ENCODE measurements at regions not wholly inside any gene's neighbourhood (a gene's known extent, or its start where the extent isn't known, plus 50 kb on each side); places are given as distances from the start of the nearest gene placed in this dataset.

DNA sequence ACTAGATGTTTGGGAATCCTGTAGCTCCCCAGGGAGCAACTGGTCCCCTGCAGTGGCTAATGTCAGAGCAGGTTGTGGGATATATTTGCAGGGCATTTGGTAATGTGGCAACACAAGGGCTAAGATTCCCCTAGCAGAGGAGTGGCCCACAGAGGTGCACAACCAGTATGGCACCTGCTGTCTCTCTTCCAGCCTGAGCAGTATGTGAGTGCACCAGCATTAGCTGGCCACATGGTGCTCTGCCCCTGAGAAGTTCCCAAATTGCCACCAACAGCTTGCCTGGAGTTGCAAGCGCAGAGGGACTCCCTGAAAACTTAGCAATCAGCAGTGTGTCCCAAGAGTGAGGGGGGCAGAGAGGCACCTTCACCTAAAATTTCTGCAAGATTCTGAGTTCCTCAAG is 53.2 kb upstream of the SNCAIP start:
- no peak overlapping the region for H3K27ac Mint-ChIP-seq
- peaks cover 3 to 21% (median 13%) of the 10 kb centered on the region in 3 donors for H3K9me3 Mint-ChIP-seq
- no peaks in the 10 kb centered on the region for H3K4me1 Mint-ChIP-seq
- no peaks in the 10 kb centered on the region for H3K36me3 Mint-ChIP-seq
- no peak overlapping the region for H3K4me3 Mint-ChIP-seq
- H3K27me3 Mint-ChIP-seq, result peaks cover 2% of the 10 kb centered on the region

DNA sequence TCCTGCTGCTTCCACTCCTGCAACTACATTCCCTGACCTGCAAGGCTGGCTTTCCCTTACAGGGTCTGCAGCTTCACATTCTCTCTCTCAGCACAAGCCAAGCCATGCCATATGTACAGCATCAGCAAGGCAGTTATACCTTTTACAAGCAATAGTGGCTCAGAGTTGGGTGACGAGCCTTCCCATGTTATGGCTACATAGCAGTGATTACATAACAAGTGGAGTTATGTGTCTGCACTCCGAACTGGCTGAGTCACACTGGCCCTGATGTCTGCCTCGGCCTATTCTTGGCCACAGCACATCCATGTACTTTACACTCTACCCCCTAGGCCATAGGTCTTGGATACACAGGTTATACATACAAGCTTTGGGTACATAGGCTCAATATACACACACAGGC is 52.0 kb upstream of the SNCAIP start:
- peaks cover 3 to 17% (median 13%) of the 10 kb centered on the region in 3 donors for H3K9me3 Mint-ChIP-seq

DNA sequence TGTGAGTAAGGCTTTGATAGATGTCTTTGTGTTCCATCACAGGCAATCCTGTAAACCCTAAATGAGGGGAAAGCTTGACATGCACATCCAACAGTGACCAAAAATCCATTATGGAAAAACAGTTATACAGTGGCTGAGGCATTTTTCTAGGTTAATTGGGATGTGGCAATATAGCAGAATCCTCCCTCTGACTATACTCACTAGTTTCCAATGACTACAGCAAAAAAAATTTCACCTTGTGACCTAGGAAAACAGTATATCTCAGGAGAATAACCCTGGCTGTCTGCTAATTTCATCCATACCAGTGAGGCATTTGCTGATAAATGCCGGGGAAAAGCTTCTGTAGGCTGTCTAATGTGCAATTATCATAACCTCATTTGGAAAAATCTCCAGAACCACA is 49.9 kb upstream of the SNCAIP start:
- H3K36me3 Mint-ChIP-seq, result no peaks in the 10 kb centered on the region
- H3K9me3 Mint-ChIP-seq, result peaks cover 0 to 3% (median 3%) of the 10 kb centered on the region in 3 donors
- H3K27ac Mint-ChIP-seq, result no peak overlapping the region
- no peaks in the 10 kb centered on the region for H3K4me1 Mint-ChIP-seq
- H3K27me3 Mint-ChIP-seq, result peaks cover under 1% of the 10 kb centered on the region
- no peak overlapping the region for H3K4me3 Mint-ChIP-seq

More for the DNA sequence above, 52.0 kb upstream of the SNCAIP start:
- no peaks in the 10 kb centered on the region for H3K36me3 Mint-ChIP-seq
- no peaks in the 10 kb centered on the region for H3K27me3 Mint-ChIP-seq
- H3K4me1 Mint-ChIP-seq, result no peaks in the 10 kb centered on the region
- H3K4me3 Mint-ChIP-seq, result peak overlapping the region in 1 of 4 donors; percentile 46
- H3K27ac Mint-ChIP-seq, result no peak overlapping the region
